ENCODE measurements at regions not wholly inside any gene's neighbourhood (a gene's known extent, or its start where the extent isn't known, plus 50 kb on each side); places are given as distances from the start of the nearest gene placed in this dataset.

- Histone ChIP-seq H3K36me3 (ENCODE audit: low read depth) (no peaks in the 10 kb centered on the region), H3K9me3 (ENCODE audit: severe bottlenecking) (no peaks in the 10 kb centered on the region), H3K4me3 (ENCODE audit: severe bottlenecking) (no peak overlapping the region), H3K4me1 (ENCODE audit: insufficient read depth, poor library complexity, severe bottlenecking) (peaks cover 28% of the 10 kb centered on the region), H3K27me3 (ENCODE audit: insufficient read depth, poor library complexity, severe bottlenecking) (no peaks in the 10 kb centered on the region), H3K27ac (ENCODE audit: poor library complexity, severe bottlenecking) (no peak overlapping the region)
- ATAC-seq (ENCODE audit: low read depth) (no peak), DNase-seq (ENCODE audit: low spot score) (no peak)
- no peak for TF ChIP-seq CTCF (IDR thresholded peaks at IDR 0.05; ENCODE audit: poor library complexity, severe bottlenecking)
Measured at GRCh38 chr15:70431854-70432253, 331.5 kb downstream of the UACA start.

- no peak overlapping the region for H3K4me3 ChIP-seq (ENCODE audit: severe bottlenecking)
- peak; percentile 83 for ATAC-seq (ENCODE audit: low read depth)
- H3K36me3 ChIP-seq (ENCODE audit: low read depth), result no peaks in the 10 kb centered on the region
- H3K27ac ChIP-seq (ENCODE audit: poor library complexity, severe bottlenecking), result peak overlapping the region; percentile 58
- no peaks in the 10 kb centered on the region for H3K9me3 ChIP-seq (ENCODE audit: severe bottlenecking)
- no peak for DNase-seq (ENCODE audit: low spot score)
- H3K4me1 ChIP-seq (ENCODE audit: insufficient read depth, poor library complexity, severe bottlenecking), result peaks cover 34% of the 10 kb centered on the region
- H3K27me3 ChIP-seq (ENCODE audit: insufficient read depth, poor library complexity, severe bottlenecking), result no peaks in the 10 kb centered on the region
- TF ChIP-seq CTCF (IDR thresholded peaks at IDR 0.05; ENCODE audit: poor library complexity, severe bottlenecking), result no peak
Measured at GRCh38 chr15:70430069-70430468, 332.4 kb upstream of the TLE3 start.

GRCh38 chr15:70429056-70429722 lies 331.5 kb upstream of the TLE3 start:
- Histone ChIP-seq H3K9me3 (ENCODE audit: severe bottlenecking) (no peaks in the 10 kb centered on the region), H3K27me3 (ENCODE audit: insufficient read depth, poor library complexity, severe bottlenecking) (no peaks in the 10 kb centered on the region), H3K36me3 (ENCODE audit: low read depth) (no peaks in the 10 kb centered on the region), H3K4me3 (ENCODE audit: severe bottlenecking) (no peak overlapping the region), H3K4me1 (ENCODE audit: insufficient read depth, poor library complexity, severe bottlenecking) (peaks cover 34% of the 10 kb centered on the region), H3K27ac (ENCODE audit: poor library complexity, severe bottlenecking) (peak overlapping the region; percentile 58)
- DNase-seq (ENCODE audit: low spot score) (no peak), ATAC-seq (ENCODE audit: low read depth) (no peak)
- no peak for TF ChIP-seq CTCF (IDR thresholded peaks at IDR 0.05; ENCODE audit: poor library complexity, severe bottlenecking)

- H3K27ac ChIP-seq (ENCODE audit: poor library complexity, severe bottlenecking), result peak overlapping the region; percentile 38
Measured at GRCh38 chr15:70428211-70428822, 330.6 kb upstream of the TLE3 start.

More at GRCh38 chr15:70428211-70428822, 330.6 kb upstream of the TLE3 start:
- Histone ChIP-seq H3K4me3 (ENCODE audit: severe bottlenecking) (no peak overlapping the region), H3K27me3 (ENCODE audit: insufficient read depth, poor library complexity, severe bottlenecking) (no peaks in the 10 kb centered on the region), H3K36me3 (ENCODE audit: low read depth) (no peaks in the 10 kb centered on the region), H3K4me1 (ENCODE audit: insufficient read depth, poor library complexity, severe bottlenecking) (peaks cover 34% of the 10 kb centered on the region), H3K9me3 (ENCODE audit: severe bottlenecking) (no peaks in the 10 kb centered on the region)
- ATAC-seq (ENCODE audit: low read depth), result no peak
- no peak for TF ChIP-seq CTCF (IDR thresholded peaks at IDR 0.05; ENCODE audit: poor library complexity, severe bottlenecking)
- no peak for DNase-seq (ENCODE audit: low spot score)
